MM.1S (cell line): ENCODE measurements at regions not wholly inside any gene's neighbourhood (a gene's known extent, or its start where the extent isn't known, plus 50 kb on each side); places are given as distances from the start of the nearest gene placed in this dataset.

Experiments
- DNase-seq: peaks from one replicate; pipeline ENCODE4 v3.0.0-alpha.2; 2015
- H2AFZ ChIP-seq: fragments of 300-600 bp; sonication (generic); 2 replicates; pipeline ENCODE4 v1.6.0; 2016; ENCODE audit warnings: antibody characterized with exemption, low read length
- H3F3A ChIP-seq: fragments of 300-600 bp; sonication (generic); 2 replicates; pipeline ENCODE4 v1.6.1; 2016; ENCODE audit warnings: mild to moderate bottlenecking, antibody characterized with exemption, low read length, moderate library complexity, mixed read lengths; ENCODE audit not compliant: insufficient read depth
- H3K27ac ChIP-seq: fragments of 300-600 bp; sonication (generic); 2 replicates; pipeline ENCODE4 v1.5.1; 2016; ENCODE audit warnings: mild to moderate bottlenecking, low read length
- H3K27me3 ChIP-seq: fragments of 300-600 bp; sonication (generic); replicated peaks from 2 replicates; pipeline ENCODE4 v1.6.0; 2016; ENCODE audit warnings: low read length; ENCODE audit not compliant: insufficient read depth
- H3K36me3 ChIP-seq: fragments of 300-600 bp; sonication (generic); replicated peaks from 2 replicates; pipeline ENCODE4 v1.6.1; 2016; ENCODE audit warnings: mild to moderate bottlenecking, low read length, mixed read lengths; ENCODE audit not compliant: insufficient read depth
- H3K4me1 ChIP-seq: fragments of 300-600 bp; sonication (generic); 2 replicates; pipeline ENCODE4 v1.6.1; 2016; ENCODE audit warnings: low read length, mixed read lengths
- H3K4me2 ChIP-seq: fragments of 300-600 bp; sonication (generic); 2 replicates; pipeline ENCODE4 v1.6.0; 2016; ENCODE audit warnings: low read depth, low read length
- H3K4me3 ChIP-seq: fragments of 300-600 bp; sonication (generic); 2 replicates; pipeline ENCODE4 v1.5.1; 2016; ENCODE audit warnings: low read length, mixed read lengths
- H3K79me2 ChIP-seq: fragments of 300-600 bp; sonication (generic); 2 replicates; pipeline ENCODE4 v1.6.1; 2016; ENCODE audit warnings: mixed run types, low read length, mixed read lengths
- H3K9ac ChIP-seq: fragments of 300-600 bp; sonication (generic); 2 replicates; pipeline ENCODE4 v1.6.1; 2016; ENCODE audit warnings: low read length, mixed read lengths
- H3K9me2 ChIP-seq: fragments of 300-600 bp; sonication (generic); replicated peaks from 2 replicates; pipeline ENCODE4 v1.6.1; 2016; ENCODE audit warnings: mild to moderate bottlenecking, low read length, mixed read lengths; ENCODE audit not compliant: insufficient read depth
- H3K9me3 ChIP-seq: fragments of 300-600 bp; sonication (generic); replicated peaks from 2 replicates; pipeline ENCODE4 v1.6.1; 2016; ENCODE audit warnings: mild to moderate bottlenecking, low read length, mixed read lengths; ENCODE audit not compliant: insufficient read depth
- H4K20me1 ChIP-seq: fragments of 300-600 bp; sonication (generic); 2 replicates; pipeline ENCODE4 v1.6.1; 2016; ENCODE audit warnings: mild to moderate bottlenecking, low read length, moderate library complexity, mixed read lengths; ENCODE audit not compliant: insufficient read depth
- EZH2 ChIP-seq: fragments of 300-600 bp; sonication (generic); optimal IDR thresholded peaks from 2 replicates; pipeline ENCODE3; 2017; ENCODE audit warnings: low read depth, mild to moderate bottlenecking, antibody characterized with exemption, low read length, mixed read lengths
- EZH2phosphoT487 ChIP-seq: fragments of 300-600 bp; sonication (generic); IDR thresholded peaks from 2 replicates; pipeline ENCODE4 v1.6.1; 2018; ENCODE audit warnings: antibody characterized with exemption, low read length
- TF ChIP-seq, protein P1 (sequence below): fragments of 300-600 bp; sonication (generic); IDR thresholded peaks from 2 replicates; pipeline ENCODE4 v1.5.1; 2016; ENCODE audit warnings: antibody characterized with exemption, low read length, mixed read lengths

DNA sequence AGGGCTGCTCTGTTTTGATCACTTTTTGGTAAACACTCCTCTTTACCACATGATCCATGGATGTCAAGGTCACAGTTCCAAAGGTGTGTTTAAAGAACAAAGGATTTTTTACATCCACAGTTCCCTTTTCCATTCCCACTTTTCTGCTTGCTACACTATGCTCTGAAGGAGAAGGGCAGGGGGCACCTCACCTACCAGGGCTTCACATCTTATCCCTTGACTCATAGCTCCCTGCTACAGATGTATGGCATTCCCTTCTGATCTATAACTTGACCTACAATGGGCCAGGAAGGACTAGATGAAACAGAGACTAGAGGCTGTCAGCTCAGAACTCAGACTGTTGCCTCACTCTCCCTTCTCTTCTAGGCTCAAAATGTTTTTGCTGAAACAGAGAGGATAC lies 233.1 kb upstream of the RPS6KA3 start:
- TF ChIP-seq EZH2 = no peak
- TF ChIP-seq EZH2phosphoT487 = no peak
- TF ChIP-seq, protein P1, sequence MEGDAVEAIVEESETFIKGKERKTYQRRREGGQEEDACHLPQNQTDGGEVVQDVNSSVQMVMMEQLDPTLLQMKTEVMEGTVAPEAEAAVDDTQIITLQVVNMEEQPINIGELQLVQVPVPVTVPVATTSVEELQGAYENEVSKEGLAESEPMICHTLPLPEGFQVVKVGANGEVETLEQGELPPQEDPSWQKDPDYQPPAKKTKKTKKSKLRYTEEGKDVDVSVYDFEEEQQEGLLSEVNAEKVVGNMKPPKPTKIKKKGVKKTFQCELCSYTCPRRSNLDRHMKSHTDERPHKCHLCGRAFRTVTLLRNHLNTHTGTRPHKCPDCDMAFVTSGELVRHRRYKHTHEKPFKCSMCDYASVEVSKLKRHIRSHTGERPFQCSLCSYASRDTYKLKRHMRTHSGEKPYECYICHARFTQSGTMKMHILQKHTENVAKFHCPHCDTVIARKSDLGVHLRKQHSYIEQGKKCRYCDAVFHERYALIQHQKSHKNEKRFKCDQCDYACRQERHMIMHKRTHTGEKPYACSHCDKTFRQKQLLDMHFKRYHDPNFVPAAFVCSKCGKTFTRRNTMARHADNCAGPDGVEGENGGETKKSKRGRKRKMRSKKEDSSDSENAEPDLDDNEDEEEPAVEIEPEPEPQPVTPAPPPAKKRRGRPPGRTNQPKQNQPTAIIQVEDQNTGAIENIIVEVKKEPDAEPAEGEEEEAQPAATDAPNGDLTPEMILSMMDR = no peak

DNA sequence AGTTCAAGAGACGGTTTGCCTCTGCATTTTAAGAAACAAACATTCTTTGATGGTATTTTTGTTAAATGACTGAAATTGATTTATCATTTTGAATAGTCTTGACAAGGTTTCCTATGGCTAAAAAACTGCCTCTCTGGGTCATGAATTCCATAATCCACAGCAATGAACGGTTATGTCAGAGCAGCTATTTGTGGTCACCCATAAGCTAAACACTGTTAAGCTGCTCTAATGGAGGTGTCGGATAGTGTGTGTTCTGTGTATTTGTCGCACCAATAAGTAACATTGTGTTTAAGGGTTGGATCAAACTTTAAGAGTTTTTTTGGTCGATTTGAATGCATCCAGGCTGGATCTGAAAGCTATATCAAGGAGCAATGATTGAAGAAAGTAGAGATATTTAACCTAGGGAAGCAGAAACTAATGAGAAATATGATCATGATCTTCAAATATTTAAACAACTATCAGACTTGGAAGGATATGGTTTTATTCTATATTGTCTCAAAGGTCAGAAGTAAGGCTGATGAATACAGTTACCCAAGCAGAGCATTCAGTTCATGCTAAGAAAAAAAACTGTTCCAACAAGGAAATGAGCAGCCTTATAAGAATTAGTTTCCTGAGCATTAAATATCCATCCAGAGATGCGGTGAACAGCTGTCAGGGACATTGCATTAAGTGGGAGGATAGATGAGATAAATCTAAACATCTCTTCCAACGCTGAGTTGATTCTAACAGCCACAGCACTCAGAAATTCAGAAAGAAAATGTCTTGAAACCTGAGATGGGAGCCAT lies 232.3 kb upstream of the RPS6KA3 start:
- H3K36me3 ChIP-seq = no peaks in the 10 kb centered on the region
- H3K4me3 ChIP-seq = no peak overlapping the region
- H3F3A ChIP-seq = peaks cover 11% of the 10 kb centered on the region; the same call in 1 of the 2 replicates
- DNase-seq = no peak
- peaks cover 16% of the 10 kb centered on the region for H3K4me1 ChIP-seq
- H3K27ac ChIP-seq = no peak overlapping the region
- no peak overlapping the region for H2AFZ ChIP-seq
- H3K9me2 ChIP-seq = no peaks in the 10 kb centered on the region
- H4K20me1 ChIP-seq = no peaks in the 10 kb centered on the region
- no peak overlapping the region for H3K9ac ChIP-seq
- TF ChIP-seq, protein P1 = no peak
- H3K9me3 ChIP-seq = no peaks in the 10 kb centered on the region
- H3K79me2 ChIP-seq = no peaks in the 10 kb centered on the region
- no peak overlapping the region for H3K4me2 ChIP-seq
- no peaks in the 10 kb centered on the region for H3K27me3 ChIP-seq

More for the DNA sequence above, 233.1 kb upstream of the RPS6KA3 start:
- no peak overlapping the region for H3K9ac ChIP-seq
- H3K4me1 ChIP-seq = peaks cover 16% of the 10 kb centered on the region
- no peak overlapping the region for H2AFZ ChIP-seq
- H3K27me3 ChIP-seq = no peaks in the 10 kb centered on the region
- H3K36me3 ChIP-seq = no peaks in the 10 kb centered on the region
- H3K9me3 ChIP-seq = no peaks in the 10 kb centered on the region
- no peak for DNase-seq
- no peaks in the 10 kb centered on the region for H3K79me2 ChIP-seq
- no peak overlapping the region for H3K27ac ChIP-seq
- no peaks in the 10 kb centered on the region for H3K9me2 ChIP-seq
- peak overlapping the region; percentile 65; the same call in 1 of the 2 replicates for H3K4me2 ChIP-seq
- H4K20me1 ChIP-seq = no peaks in the 10 kb centered on the region
- peaks cover 11% of the 10 kb centered on the region; the same call in 1 of the 2 replicates for H3F3A ChIP-seq
- H3K4me3 ChIP-seq = no peak overlapping the region

DNA sequence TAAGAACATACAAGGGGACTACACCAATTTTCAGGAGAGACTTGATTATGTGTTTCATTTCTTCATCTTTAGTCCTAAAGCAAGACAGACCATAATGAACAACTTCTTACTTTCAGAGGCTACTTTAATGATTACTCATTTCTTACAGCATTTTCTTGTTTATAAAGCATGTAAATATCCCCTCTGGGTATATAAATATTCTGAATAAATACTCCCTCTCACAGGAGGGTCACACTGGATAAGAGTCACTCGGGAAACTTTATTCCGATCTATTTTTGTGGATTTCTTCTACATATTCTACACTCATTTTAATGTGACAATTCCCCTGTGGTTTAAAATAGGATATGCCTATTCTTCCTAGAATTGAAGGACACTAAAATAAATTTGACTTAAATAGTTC lies 228.9 kb upstream of the RPS6KA3 start:
- Histone ChIP-seq H3K9me2 (no peaks in the 10 kb centered on the region), H3K4me3 (no peak overlapping the region), H4K20me1 (no peaks in the 10 kb centered on the region), H3K9ac (no peak overlapping the region), H2AFZ (no peak overlapping the region), H3K27ac (no peak overlapping the region), H3K4me2 (no peak overlapping the region), H3K27me3 (no peaks in the 10 kb centered on the region), H3F3A (peaks cover 9% of the 10 kb centered on the region; the same call in 1 of the 2 replicates), H3K4me1 (peaks cover 13% of the 10 kb centered on the region), H3K36me3 (no peaks in the 10 kb centered on the region), H3K9me3 (no peaks in the 10 kb centered on the region), H3K79me2 (no peaks in the 10 kb centered on the region)
- TF ChIP-seq, protein P1 = no peak
- no peak for TF ChIP-seq EZH2
- TF ChIP-seq EZH2phosphoT487 = no peak
- no peak for DNase-seq
